ENCODE measurements at regions not wholly inside any gene's neighbourhood (a gene's known extent, or its start where the extent isn't known, plus 50 kb on each side); places are given as distances from the start of the nearest gene placed in this dataset.

GRCh38 chr3:10597733-10598132 lies 92.3 kb upstream of the ATP2B2 start:
- Mint-ChIP-seq H3K36me3 (ENCODE audit: insufficient read depth, unreplicated experiment) (no peaks in the 10 kb centered on the region), H3K27ac (ENCODE audit: unreplicated experiment) (no peak overlapping the region), H3K9me3 (ENCODE audit: low read depth, unreplicated experiment) (no peaks in the 10 kb centered on the region), H3K4me3 (ENCODE audit: low read depth, unreplicated experiment) (no peak overlapping the region), H3K4me1 (ENCODE audit: low read depth, unreplicated experiment) (no peaks in the 10 kb centered on the region), H3K27me3 (ENCODE audit: unreplicated experiment) (peaks cover 62% of the 10 kb centered on the region)
- no peak for DNase-seq
- TF ChIP-seq, protein P1, sequence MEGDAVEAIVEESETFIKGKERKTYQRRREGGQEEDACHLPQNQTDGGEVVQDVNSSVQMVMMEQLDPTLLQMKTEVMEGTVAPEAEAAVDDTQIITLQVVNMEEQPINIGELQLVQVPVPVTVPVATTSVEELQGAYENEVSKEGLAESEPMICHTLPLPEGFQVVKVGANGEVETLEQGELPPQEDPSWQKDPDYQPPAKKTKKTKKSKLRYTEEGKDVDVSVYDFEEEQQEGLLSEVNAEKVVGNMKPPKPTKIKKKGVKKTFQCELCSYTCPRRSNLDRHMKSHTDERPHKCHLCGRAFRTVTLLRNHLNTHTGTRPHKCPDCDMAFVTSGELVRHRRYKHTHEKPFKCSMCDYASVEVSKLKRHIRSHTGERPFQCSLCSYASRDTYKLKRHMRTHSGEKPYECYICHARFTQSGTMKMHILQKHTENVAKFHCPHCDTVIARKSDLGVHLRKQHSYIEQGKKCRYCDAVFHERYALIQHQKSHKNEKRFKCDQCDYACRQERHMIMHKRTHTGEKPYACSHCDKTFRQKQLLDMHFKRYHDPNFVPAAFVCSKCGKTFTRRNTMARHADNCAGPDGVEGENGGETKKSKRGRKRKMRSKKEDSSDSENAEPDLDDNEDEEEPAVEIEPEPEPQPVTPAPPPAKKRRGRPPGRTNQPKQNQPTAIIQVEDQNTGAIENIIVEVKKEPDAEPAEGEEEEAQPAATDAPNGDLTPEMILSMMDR (IDR thresholded peaks at IDR 0.05; ENCODE audit: unreplicated experiment) = no peak
- intact Hi-C loops (cut with micrococcal nuclease; ENCODE audit: unreplicated experiment) = no loop called here
- CTCF ChIA-PET = no interaction called here
- BruUV-seq (replicated peaks) = no TSS peak

DNA sequence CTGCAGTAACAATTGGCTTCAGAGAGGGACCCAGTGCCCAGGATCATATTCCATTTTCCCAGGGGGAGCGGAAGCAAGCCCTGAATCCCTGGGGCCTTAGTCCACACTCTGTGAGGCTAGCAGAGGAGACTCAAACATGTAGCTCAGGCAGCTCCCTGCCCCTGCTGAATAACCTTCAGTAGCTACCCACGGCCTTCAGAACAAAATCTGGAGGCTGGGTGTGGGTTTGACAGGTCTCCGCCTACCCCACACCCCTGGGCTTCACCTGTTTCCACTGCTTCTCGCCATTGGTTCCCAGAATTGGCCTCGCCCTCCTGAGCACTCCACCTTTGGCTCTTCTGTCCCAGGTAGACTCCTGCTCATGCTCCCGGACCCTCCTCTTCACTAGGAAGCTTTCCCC lies 93.6 kb upstream of the ATP2B2 start:
- BruUV-seq (replicated peaks) = no TSS peak
- CTCF ChIA-PET = no interaction called here
- Mint-ChIP-seq H3K4me1 (ENCODE audit: low read depth, unreplicated experiment) (no peaks in the 10 kb centered on the region), H3K9me3 (ENCODE audit: low read depth, unreplicated experiment) (no peaks in the 10 kb centered on the region), H3K27me3 (ENCODE audit: unreplicated experiment) (peaks cover 72% of the 10 kb centered on the region), H3K27ac (ENCODE audit: unreplicated experiment) (no peak overlapping the region), H3K36me3 (ENCODE audit: insufficient read depth, unreplicated experiment) (no peaks in the 10 kb centered on the region), H3K4me3 (ENCODE audit: low read depth, unreplicated experiment) (no peak overlapping the region)
- intact Hi-C loops (cut with micrococcal nuclease; ENCODE audit: unreplicated experiment) = no loop called here
- no peak for DNase-seq
- TF ChIP-seq, protein P1 (IDR thresholded peaks at IDR 0.05; ENCODE audit: unreplicated experiment) = no peak

DNA sequence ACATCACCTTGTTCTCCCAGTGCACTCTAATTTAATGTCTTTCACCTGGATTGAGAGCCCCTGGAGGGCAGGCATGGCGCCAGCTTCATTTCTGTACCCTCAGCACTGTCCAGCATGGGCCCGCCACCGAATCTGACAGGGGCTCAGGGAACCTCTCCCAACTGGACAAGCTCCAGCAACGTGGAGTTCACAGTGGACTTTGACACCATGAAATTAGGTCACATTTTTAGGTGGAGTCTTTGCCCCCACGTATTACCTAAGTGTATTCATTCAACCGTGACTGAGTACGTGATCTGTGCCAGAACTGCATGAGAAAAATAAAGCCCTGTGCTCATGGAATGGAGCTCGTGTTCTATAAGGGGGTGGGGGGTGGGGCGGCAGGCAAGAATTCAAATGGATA lies 94.1 kb upstream of the ATP2B2 start:
- intact Hi-C loops (cut with micrococcal nuclease; ENCODE audit: unreplicated experiment) = no loop called here
- Mint-ChIP-seq H3K4me3 (ENCODE audit: low read depth, unreplicated experiment) (no peak overlapping the region), H3K27me3 (ENCODE audit: unreplicated experiment) (peaks cover 77% of the 10 kb centered on the region), H3K36me3 (ENCODE audit: insufficient read depth, unreplicated experiment) (no peaks in the 10 kb centered on the region), H3K4me1 (ENCODE audit: low read depth, unreplicated experiment) (no peaks in the 10 kb centered on the region), H3K9me3 (ENCODE audit: low read depth, unreplicated experiment) (no peaks in the 10 kb centered on the region), H3K27ac (ENCODE audit: unreplicated experiment) (no peak overlapping the region)
- TF ChIP-seq, protein P1 (IDR thresholded peaks at IDR 0.05; ENCODE audit: unreplicated experiment) = no peak
- DNase-seq = no peak
- BruUV-seq (replicated peaks) = no TSS peak
- CTCF ChIA-PET = no interaction called here

- CTCF ChIA-PET = no interaction called here
- no peaks in the 10 kb centered on the region for H3K9me3 Mint-ChIP-seq (ENCODE audit: low read depth, unreplicated experiment)
- H3K27me3 Mint-ChIP-seq (ENCODE audit: unreplicated experiment) = peaks cover 85% of the 10 kb centered on the region
- intact Hi-C loops (cut with micrococcal nuclease; ENCODE audit: unreplicated experiment) = no loop called here
- no TSS peak for BruUV-seq (replicated peaks)
- DNase-seq = no peak
- H3K27ac Mint-ChIP-seq (ENCODE audit: unreplicated experiment) = no peak overlapping the region
- H3K36me3 Mint-ChIP-seq (ENCODE audit: insufficient read depth, unreplicated experiment) = no peaks in the 10 kb centered on the region
- TF ChIP-seq, protein P1 (IDR thresholded peaks at IDR 0.05; ENCODE audit: unreplicated experiment) = no peak
- H3K4me3 Mint-ChIP-seq (ENCODE audit: low read depth, unreplicated experiment) = no peak overlapping the region
- H3K4me1 Mint-ChIP-seq (ENCODE audit: low read depth, unreplicated experiment) = no peaks in the 10 kb centered on the region
These were observed 94.9 kb upstream of the ATP2B2 start for GRCh38 chr3:10600296-10600714.

DNA sequence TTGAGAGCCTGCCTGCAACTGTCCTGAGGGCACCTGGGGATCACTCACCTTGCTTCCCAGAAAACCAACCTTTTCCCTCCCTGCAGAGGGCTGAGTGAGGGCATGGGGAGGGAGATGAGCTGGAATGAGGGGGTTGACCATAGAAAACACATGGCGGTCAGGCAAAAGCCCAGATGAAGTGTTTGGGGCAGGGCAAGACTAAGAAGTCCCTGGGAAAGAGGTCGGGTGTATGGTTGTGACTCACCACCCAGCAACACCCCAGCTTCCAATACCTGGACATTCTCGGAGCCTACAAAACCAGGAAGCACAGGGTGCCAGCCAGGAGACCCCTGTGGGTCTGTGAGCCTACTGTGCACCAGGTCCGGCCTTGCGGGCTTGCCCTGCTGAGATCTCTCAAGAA lies 95.3 kb upstream of the ATP2B2 start:
- Mint-ChIP-seq H3K9me3 (ENCODE audit: low read depth, unreplicated experiment) (no peaks in the 10 kb centered on the region), H3K4me3 (ENCODE audit: low read depth, unreplicated experiment) (no peak overlapping the region), H3K27me3 (ENCODE audit: unreplicated experiment) (peaks cover 83% of the 10 kb centered on the region), H3K4me1 (ENCODE audit: low read depth, unreplicated experiment) (no peaks in the 10 kb centered on the region), H3K36me3 (ENCODE audit: insufficient read depth, unreplicated experiment) (no peaks in the 10 kb centered on the region), H3K27ac (ENCODE audit: unreplicated experiment) (no peak overlapping the region)
- no TSS peak for BruUV-seq (replicated peaks)
- intact Hi-C loops (cut with micrococcal nuclease; ENCODE audit: unreplicated experiment) = no loop called here
- no peak for DNase-seq
- CTCF ChIA-PET = no interaction called here
- TF ChIP-seq, protein P1 (IDR thresholded peaks at IDR 0.05; ENCODE audit: unreplicated experiment) = no peak
